MG63 (cell line): ENCODE measurements at regions not wholly inside any gene's neighbourhood (a gene's known extent, or its start where the extent isn't known, plus 50 kb on each side); places are given as distances from the start of the nearest gene placed in this dataset.
A peak's percentile ranks its signal among the peaks of the same experiment; 100 is the strongest.
"Not testable (repeated sequence)": the region's sequence is repeated elsewhere in the genome, so short reads cannot be mapped to it uniquely, and the experiment has no call there.

Experiments used
- DNase-seq: peaks from one replicate; pipeline ENCODE4 v3.0.0-alpha.2; 2020
- H3K27me3 ChIP-seq: fragments of 250-450 bp; sonication (Bioruptor Pico); 2 replicates; pipeline ENCODE4 v1.5.1; 2020; ENCODE audit warnings: mild to moderate bottlenecking, moderate library complexity
- H3K36me3 ChIP-seq: fragments of 250-450 bp; sonication (Bioruptor Pico); 2 replicates; pipeline ENCODE4 v1.5.1; 2020; ENCODE audit warnings: mild to moderate bottlenecking, moderate library complexity
- H3K4me3 ChIP-seq: fragments of 250-450 bp; sonication (Bioruptor Pico); 2 replicates; pipeline ENCODE4 v1.5.1; 2020; ENCODE audit warnings: mild to moderate bottlenecking, moderate library complexity
- H3K9me3 ChIP-seq: fragments of 250-450 bp; sonication (Bioruptor Pico); 2 replicates; pipeline ENCODE4 v1.5.1; 2020; ENCODE audit warnings: mild to moderate bottlenecking, moderate library complexity

GRCh38 chr17:31733326-31733725 lies 125.7 kb downstream of the COPRS start:
- Histone ChIP-seq H3K36me3 (no peaks in the 10 kb centered on the region), H3K4me3 (no peak overlapping the region), H3K27me3 (no peaks in the 10 kb centered on the region), H3K9me3 (no peaks in the 10 kb centered on the region)
- no peak for DNase-seq

DNA sequence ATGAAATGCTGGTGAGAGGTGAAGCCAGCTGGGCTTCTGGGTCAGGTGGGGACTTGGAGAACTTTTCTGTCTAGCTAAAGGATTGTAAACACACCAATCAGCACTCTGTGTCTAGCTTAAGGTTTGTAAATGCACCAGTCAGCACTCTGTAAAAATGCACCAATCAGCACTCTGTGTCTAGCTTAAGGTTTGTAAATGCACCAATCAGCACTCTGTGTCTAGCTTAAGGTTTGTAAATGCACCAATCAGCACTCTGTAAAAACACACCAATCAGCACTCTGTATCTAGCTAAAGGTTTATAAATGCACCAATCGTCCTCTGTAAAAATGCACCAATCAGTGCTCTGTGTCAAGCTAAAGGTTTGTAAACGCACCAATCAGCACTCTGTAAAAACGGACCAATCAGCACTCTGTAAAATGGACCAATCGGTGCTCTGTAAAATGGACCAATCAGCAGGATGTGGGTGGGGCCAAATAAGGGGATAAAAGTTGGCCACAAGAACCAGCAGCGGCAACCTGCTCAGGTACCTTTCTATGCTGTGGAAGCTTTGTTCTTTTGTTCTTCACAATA lies 127.4 kb downstream of the COPRS start:
- not testable (repeated sequence) for H3K27me3 ChIP-seq, DNase-seq, H3K4me3 ChIP-seq, H3K9me3 ChIP-seq, H3K36me3 ChIP-seq

DNA sequence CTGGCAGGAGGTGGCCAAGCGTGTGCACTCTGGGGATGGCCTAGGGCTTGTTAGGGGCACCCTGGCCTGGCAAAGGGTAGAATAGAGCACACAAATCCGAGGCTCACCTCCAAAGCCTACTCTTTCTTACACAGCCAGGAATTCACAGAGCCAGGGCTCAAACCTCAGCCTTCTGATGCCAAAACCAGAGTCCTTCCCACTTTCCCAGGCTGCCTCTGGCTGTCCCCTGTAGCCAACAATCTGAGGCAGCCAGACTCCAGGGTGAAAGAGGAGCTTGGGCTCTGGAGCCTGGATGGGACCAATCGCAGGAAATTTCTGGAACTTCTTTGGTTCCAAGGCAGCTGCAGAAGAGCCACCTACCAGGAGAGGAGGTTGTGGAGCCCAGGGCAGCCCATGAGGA lies 127.9 kb downstream of the COPRS start:
- H3K9me3 ChIP-seq, result no peaks in the 10 kb centered on the region
- DNase-seq, result no peak
- no peaks in the 10 kb centered on the region for H3K36me3 ChIP-seq
- H3K27me3 ChIP-seq, result no peaks in the 10 kb centered on the region
- no peak overlapping the region for H3K4me3 ChIP-seq

DNA sequence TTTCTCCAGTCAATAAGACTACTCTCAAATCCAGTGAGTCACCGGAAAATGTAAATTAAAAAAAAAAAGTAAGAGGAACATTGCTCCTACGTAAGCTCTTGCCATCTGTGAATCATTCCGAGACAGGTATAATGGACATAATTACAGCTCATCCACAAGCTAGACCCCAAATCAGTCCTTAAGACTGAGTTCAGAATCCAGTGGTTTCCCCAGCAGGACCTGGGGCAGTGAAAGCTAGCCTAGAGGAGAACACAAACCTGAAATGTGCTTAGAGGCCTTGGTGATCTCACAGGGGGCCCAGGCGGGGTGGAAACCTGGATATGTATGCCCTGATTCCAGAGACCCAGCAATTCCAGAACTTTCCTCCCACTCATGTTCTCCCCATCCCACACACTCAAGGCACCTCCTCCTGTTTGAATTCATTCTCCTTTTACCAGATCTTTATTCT lies 132.0 kb downstream of the COPRS start:
- H3K36me3 ChIP-seq, result no peaks in the 10 kb centered on the region
- no peak for DNase-seq
- no peaks in the 10 kb centered on the region for H3K9me3 ChIP-seq
- H3K27me3 ChIP-seq, result no peaks in the 10 kb centered on the region
- no peak overlapping the region for H3K4me3 ChIP-seq

DNA sequence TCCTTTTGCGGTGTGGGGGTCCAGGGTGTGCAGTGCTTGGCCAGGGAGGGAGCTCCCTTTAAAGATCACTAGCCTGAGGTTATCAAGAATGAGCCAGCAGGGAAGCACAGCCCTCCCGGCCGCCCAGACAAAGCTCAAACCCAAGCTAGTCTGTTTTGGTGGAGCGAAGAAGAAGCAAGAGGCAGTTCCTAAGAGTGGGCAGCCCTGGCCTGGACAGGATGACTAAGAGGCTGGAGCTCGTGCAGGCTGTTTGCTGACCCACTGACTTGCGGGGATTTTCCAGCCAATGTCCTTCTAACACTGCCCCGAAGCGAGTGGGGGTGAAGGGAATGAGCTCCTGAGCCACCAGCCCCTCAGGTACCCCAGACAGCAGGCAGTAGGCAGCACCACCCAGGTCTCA lies 134.4 kb downstream of the COPRS start:
- Histone ChIP-seq H3K36me3 (no peaks in the 10 kb centered on the region), H3K9me3 (no peaks in the 10 kb centered on the region), H3K4me3 (no peak overlapping the region), H3K27me3 (no peaks in the 10 kb centered on the region)
- DNase-seq, result no peak

DNA sequence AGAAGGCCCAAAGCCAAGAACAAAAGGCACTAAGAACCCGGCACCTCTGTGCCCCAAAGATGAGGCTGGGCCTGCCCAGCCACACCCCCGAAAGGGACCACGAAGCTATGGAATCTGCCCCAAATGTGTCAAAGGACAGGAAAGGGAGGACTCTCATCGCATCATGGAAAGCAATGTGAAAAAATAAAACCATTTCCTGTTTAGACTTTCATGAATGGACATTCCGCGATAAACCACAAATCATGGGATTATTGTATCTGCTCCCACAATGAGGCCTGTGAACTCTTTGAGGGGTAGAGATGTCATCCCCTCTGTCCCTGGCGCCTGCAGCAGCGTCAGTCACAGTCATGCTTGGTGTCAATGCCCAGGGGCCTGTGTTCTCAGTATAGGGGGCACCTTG lies 135.0 kb downstream of the COPRS start:
- no peaks in the 10 kb centered on the region for H3K36me3 ChIP-seq
- H3K9me3 ChIP-seq, result no peaks in the 10 kb centered on the region
- peak; percentile 43 for DNase-seq
- no peak overlapping the region for H3K4me3 ChIP-seq
- no peaks in the 10 kb centered on the region for H3K27me3 ChIP-seq

DNA sequence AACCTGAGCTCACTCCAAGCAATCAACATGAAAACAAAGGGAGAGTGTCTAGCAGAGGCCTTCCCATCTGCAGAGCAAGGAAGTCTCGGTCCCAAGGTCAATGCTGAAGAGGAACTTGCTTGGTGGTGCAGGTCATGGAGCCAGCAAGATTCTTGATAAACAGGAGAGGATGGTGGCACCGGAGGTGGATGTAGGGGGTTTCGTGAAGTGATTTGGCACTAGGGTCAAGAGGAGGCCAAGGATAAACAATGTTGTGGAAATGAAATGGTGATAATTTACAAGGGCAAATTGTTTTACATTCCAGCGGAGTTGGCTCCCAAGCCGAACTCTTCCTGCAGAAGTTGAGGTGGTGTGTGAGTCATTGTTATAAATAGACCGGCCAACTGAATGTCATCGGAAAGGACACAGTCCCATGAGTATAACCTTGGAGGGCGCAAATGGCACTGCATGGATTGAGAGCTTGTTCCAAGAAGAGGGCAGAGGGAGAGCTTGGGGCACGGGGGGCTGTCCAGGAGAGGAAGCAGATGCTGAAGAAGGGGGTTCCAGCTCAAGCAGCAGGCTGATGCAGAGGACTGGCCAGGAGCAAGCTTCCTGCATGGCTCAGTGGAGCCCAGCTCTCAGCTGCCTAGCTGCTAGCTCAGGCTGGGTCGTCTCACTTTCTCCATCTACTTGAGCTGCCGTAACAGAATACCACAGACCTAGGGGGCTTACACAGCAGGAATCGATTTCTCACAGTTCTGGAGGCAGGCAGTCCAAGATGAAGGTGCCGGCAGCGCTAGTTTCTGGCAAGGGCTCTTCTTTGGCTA lies 136.6 kb downstream of the COPRS start:
- H3K27me3 ChIP-seq, result no peaks in the 10 kb centered on the region
- H3K9me3 ChIP-seq, result no peaks in the 10 kb centered on the region
- DNase-seq, result peak; percentile 46
- no peak overlapping the region for H3K4me3 ChIP-seq
- H3K36me3 ChIP-seq, result no peaks in the 10 kb centered on the region

DNA sequence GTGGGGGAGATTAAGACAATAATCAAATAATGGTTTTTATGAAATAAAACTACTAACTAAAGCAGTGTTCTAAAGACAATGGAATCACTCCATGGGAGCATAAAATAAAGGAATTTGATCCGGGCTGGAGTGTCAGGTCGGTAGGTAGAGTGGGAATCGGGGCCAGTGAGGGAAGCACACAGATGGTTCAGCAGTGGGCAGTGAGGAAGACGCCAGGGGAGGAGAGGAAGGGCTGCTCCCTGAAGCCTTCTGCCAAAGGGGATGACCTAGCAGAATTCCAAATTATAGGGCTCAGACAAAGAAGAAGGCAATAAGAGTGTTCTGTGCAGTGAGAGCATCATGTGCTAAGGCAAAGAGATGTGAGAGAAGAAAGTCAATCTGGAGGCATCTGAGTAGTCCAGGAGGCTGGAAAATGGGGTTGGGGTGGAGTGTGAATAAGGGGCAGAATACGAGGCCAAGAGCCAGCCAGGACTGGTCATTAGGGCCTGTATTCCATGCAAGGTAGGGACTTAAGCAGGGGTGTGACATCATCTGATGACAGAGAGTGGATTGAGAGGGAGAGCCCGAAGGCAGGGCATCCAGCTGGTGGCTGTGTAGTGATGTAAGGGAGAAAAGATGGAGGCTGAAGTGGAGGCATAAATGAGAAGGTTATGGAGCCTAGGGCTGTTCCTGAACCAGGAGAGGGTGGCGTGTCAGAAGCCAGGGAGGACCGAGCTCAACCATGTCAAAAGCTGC lies 137.6 kb downstream of the COPRS start:
- Histone ChIP-seq H3K4me3 (no peak overlapping the region), H3K36me3 (no peaks in the 10 kb centered on the region), H3K27me3 (no peaks in the 10 kb centered on the region), H3K9me3 (no peaks in the 10 kb centered on the region)
- DNase-seq, result no peak

DNA sequence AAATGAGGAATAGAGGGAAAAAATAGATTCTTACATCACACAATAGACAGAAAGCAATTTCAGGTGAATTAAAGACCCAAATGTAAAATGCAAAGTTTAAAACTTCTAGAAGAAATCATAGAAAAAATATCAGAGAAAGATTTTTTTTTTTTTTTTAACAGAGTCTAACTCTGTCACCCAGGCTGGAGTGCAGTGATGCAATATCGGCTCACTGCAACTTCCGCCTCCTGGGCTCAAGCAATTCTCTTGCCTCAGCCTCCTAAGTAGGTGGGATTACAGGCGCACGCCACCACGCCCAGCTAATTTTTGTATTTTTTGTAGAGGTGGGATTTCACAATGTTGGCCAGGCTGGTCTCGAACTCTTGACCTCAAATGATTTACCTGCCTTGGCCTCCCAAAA lies 141.8 kb downstream of the COPRS start:
- H3K4me3 ChIP-seq, result not testable (repeated sequence)

GRCh38 chr17:31715446-31715845 lies 143.6 kb downstream of the COPRS start:
- Histone ChIP-seq H3K36me3 (no peaks in the 10 kb centered on the region), H3K27me3 (no peaks in the 10 kb centered on the region), H3K4me3 (no peak overlapping the region), H3K9me3 (peaks cover 4% of the 10 kb centered on the region; the same call in 1 of the 2 replicates)
- no peak for DNase-seq

More for the DNA sequence above, 141.8 kb downstream of the COPRS start:
- DNase-seq, H3K36me3 ChIP-seq, H3K9me3 ChIP-seq, H3K27me3 ChIP-seq: not testable (repeated sequence)

DNA sequence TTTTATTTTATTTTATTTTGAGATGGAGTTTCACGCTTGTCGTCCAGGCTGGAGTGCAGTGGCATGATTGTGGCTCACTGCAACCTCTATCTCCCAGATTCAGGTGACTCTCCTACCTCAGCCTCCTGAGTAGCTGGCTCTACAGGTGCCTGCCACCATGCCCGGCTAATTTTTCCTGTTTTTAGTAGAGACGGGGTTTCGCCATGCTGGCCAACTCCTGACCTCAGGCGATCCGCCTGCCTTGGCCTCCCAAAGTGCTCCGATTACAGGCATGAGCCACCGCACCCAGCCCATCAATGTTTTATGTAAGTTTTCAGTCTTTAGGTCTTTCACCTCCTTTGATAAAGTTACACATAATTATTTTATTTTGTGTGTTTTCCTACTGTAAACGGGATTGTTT lies 154.6 kb downstream of the COPRS start:
- no peak overlapping the region for H3K4me3 ChIP-seq
- H3K27me3 ChIP-seq, result no peaks in the 10 kb centered on the region
- DNase-seq, result no peak
- H3K36me3 ChIP-seq, result no peaks in the 10 kb centered on the region
- H3K9me3 ChIP-seq, result peaks cover 8% of the 10 kb centered on the region

DNA sequence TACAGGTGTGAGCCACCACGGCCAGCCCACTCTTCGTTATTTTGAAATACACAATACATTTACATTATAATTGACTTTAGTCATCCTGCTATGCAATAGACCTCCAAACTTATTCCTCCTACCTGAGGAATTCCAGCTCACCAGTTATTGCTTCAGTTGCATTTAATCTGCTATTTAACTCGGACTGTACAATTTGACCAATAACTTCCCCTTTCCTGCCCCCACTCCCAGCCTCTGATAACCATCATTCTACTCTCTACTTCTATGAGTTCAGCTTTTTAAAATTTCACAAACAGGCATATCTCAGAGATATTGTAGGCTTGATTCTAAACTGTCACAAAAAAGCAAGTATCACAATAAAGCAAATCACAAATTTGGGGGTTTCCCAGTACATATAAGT lies 157.0 kb downstream of the COPRS start:
- H3K9me3 ChIP-seq, result peaks cover 10% of the 10 kb centered on the region; the same call in 1 of the 2 replicates
- no peaks in the 10 kb centered on the region for H3K27me3 ChIP-seq
- no peaks in the 10 kb centered on the region for H3K36me3 ChIP-seq
- H3K4me3 ChIP-seq, result no peak overlapping the region
- no peak for DNase-seq

GRCh38 chr17:31700973-31701372 lies 158.1 kb downstream of the COPRS start:
- no peaks in the 10 kb centered on the region for H3K36me3 ChIP-seq
- no peak overlapping the region for H3K4me3 ChIP-seq
- DNase-seq, result no peak
- peaks cover 10% of the 10 kb centered on the region; the same call in 1 of the 2 replicates for H3K9me3 ChIP-seq
- H3K27me3 ChIP-seq, result no peaks in the 10 kb centered on the region

DNA sequence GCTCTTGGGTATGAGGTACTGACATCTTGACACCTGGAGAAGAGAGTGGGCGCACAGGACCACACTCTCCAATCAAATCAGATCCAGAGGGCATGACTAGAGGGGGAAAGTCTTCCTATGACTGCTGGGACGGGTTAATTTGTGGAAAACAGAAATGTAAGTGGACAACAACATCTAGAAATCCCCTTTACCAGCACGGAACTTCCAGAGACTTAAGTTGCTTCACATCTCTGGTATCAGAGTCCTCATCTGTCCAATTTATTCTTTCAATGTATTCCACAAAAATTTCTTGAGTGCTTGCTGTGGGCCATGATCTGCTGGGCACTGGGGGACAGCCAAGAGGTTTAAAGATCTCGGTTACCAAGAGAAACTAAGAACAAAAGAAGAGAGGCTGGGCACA lies 159.2 kb downstream of the COPRS start:
- H3K27me3 ChIP-seq, result no peaks in the 10 kb centered on the region
- no peak overlapping the region for H3K4me3 ChIP-seq
- no peak for DNase-seq
- H3K36me3 ChIP-seq, result no peaks in the 10 kb centered on the region
- peaks cover 10% of the 10 kb centered on the region; the same call in 1 of the 2 replicates for H3K9me3 ChIP-seq

- H3K9me3 ChIP-seq, result peaks cover 10% of the 10 kb centered on the region; the same call in 1 of the 2 replicates
- no peaks in the 10 kb centered on the region for H3K27me3 ChIP-seq
- DNase-seq, result peak; percentile 40
- no peaks in the 10 kb centered on the region for H3K36me3 ChIP-seq
- no peak overlapping the region for H3K4me3 ChIP-seq
These were observed 159.8 kb downstream of the COPRS start for GRCh38 chr17:31699281-31699680.

DNA sequence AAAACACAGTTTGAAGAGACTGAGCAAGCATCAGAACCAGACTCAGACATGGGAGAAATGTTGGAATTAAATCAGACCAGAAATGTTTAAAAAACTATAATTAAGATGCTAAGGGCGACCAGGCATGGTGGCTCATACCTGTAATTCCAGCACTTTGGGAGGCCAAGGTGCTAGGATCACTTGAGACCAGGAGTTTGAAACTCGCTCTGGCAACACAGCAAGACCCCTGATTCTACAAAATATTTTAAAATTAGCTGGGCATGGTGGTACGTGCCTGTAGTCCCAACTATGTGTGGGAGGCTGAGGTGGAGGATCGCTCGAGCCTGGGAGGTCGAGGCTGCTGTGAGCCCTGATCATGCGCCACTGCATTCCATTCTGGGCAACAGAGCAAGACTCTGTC lies 160.3 kb downstream of the COPRS start:
- Histone ChIP-seq H3K36me3 (no peaks in the 10 kb centered on the region), H3K4me3 (no peak overlapping the region), H3K27me3 (no peaks in the 10 kb centered on the region), H3K9me3 (peaks cover 10% of the 10 kb centered on the region; the same call in 1 of the 2 replicates)
- DNase-seq, result no peak

DNA sequence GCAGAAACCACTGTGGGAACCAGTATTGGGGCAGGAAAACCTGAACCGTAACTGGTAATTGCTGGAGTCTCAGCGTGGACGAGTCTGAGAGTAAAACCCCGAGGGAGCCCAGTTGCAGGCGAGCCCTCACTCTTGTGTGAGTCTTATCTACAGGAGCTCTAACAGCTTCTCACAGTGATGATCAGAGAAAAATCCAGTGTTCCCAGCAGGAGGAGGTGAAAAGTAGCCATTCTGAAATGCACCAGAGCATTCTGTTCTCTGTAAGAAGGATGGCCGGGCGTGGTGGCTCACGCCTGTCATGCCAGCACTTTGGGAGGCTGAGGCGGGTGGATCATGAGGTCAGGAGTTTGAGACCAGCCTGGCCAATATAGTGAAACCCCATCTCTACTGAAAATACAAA lies 161.2 kb downstream of the COPRS start:
- no peak for DNase-seq
- peaks cover 10% of the 10 kb centered on the region; the same call in 1 of the 2 replicates for H3K9me3 ChIP-seq
- H3K27me3 ChIP-seq, result no peaks in the 10 kb centered on the region
- H3K4me3 ChIP-seq, result no peak overlapping the region
- no peaks in the 10 kb centered on the region for H3K36me3 ChIP-seq
